ENCODE measurements at regions not wholly inside any gene's neighbourhood (a gene's known extent, or its start where the extent isn't known, plus 50 kb on each side); places are given as distances from the start of the nearest gene placed in this dataset.

GRCh38 chr3:3346556-3346955, 167.1 kb upstream of the CRBN start:
- no peaks in the 10 kb centered on the region for H3K9me3 ChIP-seq (ENCODE audit: control insufficient read depth, insufficient read depth, low read length)
- no peaks in the 10 kb centered on the region for H3K4me1 ChIP-seq (ENCODE audit: control insufficient read depth, insufficient read depth, low read length)
- no CpG with 5 or more reads among the region's 2 CpGs for WGBS (ENCODE audit: insufficient coverage)
- DNase-seq (ENCODE audit: low read depth in 4 of 6, low spot score in 6 of 6): peak in 1 of 6 donors; percentile 33
- H3K27me3 ChIP-seq (ENCODE audit: control insufficient read depth, insufficient read depth, low read length): no peaks in the 10 kb centered on the region
- H3K4me3 ChIP-seq (ENCODE audit: low read depth, low read length): no peak overlapping the region
- H3K36me3 ChIP-seq (ENCODE audit: control insufficient read depth, insufficient read depth, low read length): no peaks in the 10 kb centered on the region
- no peak overlapping the region for H3K27ac ChIP-seq (ENCODE audit: low read depth, low read length)

- WGBS (ENCODE audit: insufficient coverage): no CpG with 5 or more reads among the region's 2 CpGs
- no peak overlapping the region for H3K4me3 ChIP-seq (ENCODE audit: low read depth, low read length)
- no peak overlapping the region for H3K27ac ChIP-seq (ENCODE audit: low read depth, low read length)
- H3K36me3 ChIP-seq (ENCODE audit: control insufficient read depth, insufficient read depth, low read length): no peaks in the 10 kb centered on the region
- H3K4me1 ChIP-seq (ENCODE audit: control insufficient read depth, insufficient read depth, low read length): no peaks in the 10 kb centered on the region
- DNase-seq (ENCODE audit: low read depth in 4 of 6, low spot score in 6 of 6): no peak
- H3K9me3 ChIP-seq (ENCODE audit: control insufficient read depth, insufficient read depth, low read length): no peaks in the 10 kb centered on the region
- no peaks in the 10 kb centered on the region for H3K27me3 ChIP-seq (ENCODE audit: control insufficient read depth, insufficient read depth, low read length)
Observed at GRCh38 chr3:3342141-3342540, 162.7 kb upstream of the CRBN start.

GRCh38 chr3:3340965-3341895, 161.7 kb upstream of the CRBN start:
- Histone ChIP-seq H3K27ac (ENCODE audit: low read depth, low read length) (no peak overlapping the region), H3K4me3 (ENCODE audit: low read depth, low read length) (no peak overlapping the region), H3K9me3 (ENCODE audit: control insufficient read depth, insufficient read depth, low read length) (no peaks in the 10 kb centered on the region), H3K36me3 (ENCODE audit: control insufficient read depth, insufficient read depth, low read length) (no peaks in the 10 kb centered on the region), H3K27me3 (ENCODE audit: control insufficient read depth, insufficient read depth, low read length) (no peaks in the 10 kb centered on the region), H3K4me1 (ENCODE audit: control insufficient read depth, insufficient read depth, low read length) (no peaks in the 10 kb centered on the region)
- 100% methylated on average over 1 of the region's 6 CpGs for WGBS (ENCODE audit: insufficient coverage)
- DNase-seq (ENCODE audit: low read depth in 4 of 6, low spot score in 6 of 6): no peak

- H3K9me3 ChIP-seq (ENCODE audit: control insufficient read depth, insufficient read depth, low read length): no peaks in the 10 kb centered on the region
- no peak overlapping the region for H3K27ac ChIP-seq (ENCODE audit: low read depth, low read length)
- peak in 1 of 6 donors; percentile 42 for DNase-seq (ENCODE audit: low read depth in 4 of 6, low spot score in 6 of 6)
- no peaks in the 10 kb centered on the region for H3K27me3 ChIP-seq (ENCODE audit: control insufficient read depth, insufficient read depth, low read length)
- H3K4me3 ChIP-seq (ENCODE audit: low read depth, low read length): no peak overlapping the region
- H3K36me3 ChIP-seq (ENCODE audit: control insufficient read depth, insufficient read depth, low read length): no peaks in the 10 kb centered on the region
- no CpG with 5 or more reads among the region's 4 CpGs for WGBS (ENCODE audit: insufficient coverage)
- no peaks in the 10 kb centered on the region for H3K4me1 ChIP-seq (ENCODE audit: control insufficient read depth, insufficient read depth, low read length)
Observed at GRCh38 chr3:3340526-3340925, 161.0 kb upstream of the CRBN start.

- DNase-seq (ENCODE audit: low read depth in 4 of 6, low spot score in 6 of 6): no peak
- Histone ChIP-seq H3K36me3 (ENCODE audit: control insufficient read depth, insufficient read depth, low read length) (no peaks in the 10 kb centered on the region), H3K9me3 (ENCODE audit: control insufficient read depth, insufficient read depth, low read length) (no peaks in the 10 kb centered on the region), H3K4me1 (ENCODE audit: control insufficient read depth, insufficient read depth, low read length) (no peaks in the 10 kb centered on the region), H3K27ac (ENCODE audit: low read depth, low read length) (no peak overlapping the region), H3K4me3 (ENCODE audit: low read depth, low read length) (no peak overlapping the region), H3K27me3 (ENCODE audit: control insufficient read depth, insufficient read depth, low read length) (no peaks in the 10 kb centered on the region)
- no CpG with 5 or more reads among the region's 1 CpG for WGBS (ENCODE audit: insufficient coverage)
Observed at GRCh38 chr3:3335903-3336302, 156.4 kb upstream of the CRBN start.

GRCh38 chr3:3334491-3334890, 155.0 kb upstream of the CRBN start:
- no peaks in the 10 kb centered on the region for H3K36me3 ChIP-seq (ENCODE audit: control insufficient read depth, insufficient read depth, low read length)
- peak in 1 of 6 donors; percentile 76 for DNase-seq (ENCODE audit: low read depth in 4 of 6, low spot score in 6 of 6)
- no peak overlapping the region for H3K4me3 ChIP-seq (ENCODE audit: low read depth, low read length)
- H3K9me3 ChIP-seq (ENCODE audit: control insufficient read depth, insufficient read depth, low read length): no peaks in the 10 kb centered on the region
- no peaks in the 10 kb centered on the region for H3K27me3 ChIP-seq (ENCODE audit: control insufficient read depth, insufficient read depth, low read length)
- 67% methylated on average over 2 of the region's 4 CpGs for WGBS (ENCODE audit: insufficient coverage)
- no peaks in the 10 kb centered on the region for H3K4me1 ChIP-seq (ENCODE audit: control insufficient read depth, insufficient read depth, low read length)
- no peak overlapping the region for H3K27ac ChIP-seq (ENCODE audit: low read depth, low read length)

- Histone ChIP-seq H3K4me1 (ENCODE audit: control insufficient read depth, insufficient read depth, low read length) (no peaks in the 10 kb centered on the region), H3K9me3 (ENCODE audit: control insufficient read depth, insufficient read depth, low read length) (no peaks in the 10 kb centered on the region), H3K27me3 (ENCODE audit: control insufficient read depth, insufficient read depth, low read length) (no peaks in the 10 kb centered on the region), H3K4me3 (ENCODE audit: low read depth, low read length) (no peak overlapping the region), H3K27ac (ENCODE audit: low read depth, low read length) (no peak overlapping the region), H3K36me3 (ENCODE audit: control insufficient read depth, insufficient read depth, low read length) (no peaks in the 10 kb centered on the region)
- no peak for DNase-seq (ENCODE audit: low read depth in 4 of 6, low spot score in 6 of 6)
- 100% methylated on average over 1 of the region's 2 CpGs for WGBS (ENCODE audit: insufficient coverage)
Observed at GRCh38 chr3:3333571-3333970, 154.1 kb upstream of the CRBN start.

- Histone ChIP-seq H3K4me1 (ENCODE audit: control insufficient read depth, insufficient read depth, low read length) (no peaks in the 10 kb centered on the region), H3K36me3 (ENCODE audit: control insufficient read depth, insufficient read depth, low read length) (no peaks in the 10 kb centered on the region), H3K9me3 (ENCODE audit: control insufficient read depth, insufficient read depth, low read length) (no peaks in the 10 kb centered on the region), H3K27ac (ENCODE audit: low read depth, low read length) (no peak overlapping the region), H3K4me3 (ENCODE audit: low read depth, low read length) (no peak overlapping the region), H3K27me3 (ENCODE audit: control insufficient read depth, insufficient read depth, low read length) (no peaks in the 10 kb centered on the region)
- 67% methylated on average over 1 of the region's 3 CpGs for WGBS (ENCODE audit: insufficient coverage)
- DNase-seq (ENCODE audit: low read depth in 4 of 6, low spot score in 6 of 6): no peak
Observed at GRCh38 chr3:3316521-3316920, 137.0 kb upstream of the CRBN start.

- Histone ChIP-seq H3K4me3 (ENCODE audit: low read depth, low read length) (no peak overlapping the region), H3K9me3 (ENCODE audit: control insufficient read depth, insufficient read depth, low read length) (no peaks in the 10 kb centered on the region), H3K4me1 (ENCODE audit: control insufficient read depth, insufficient read depth, low read length) (no peaks in the 10 kb centered on the region), H3K36me3 (ENCODE audit: control insufficient read depth, insufficient read depth, low read length) (no peaks in the 10 kb centered on the region), H3K27me3 (ENCODE audit: control insufficient read depth, insufficient read depth, low read length) (no peaks in the 10 kb centered on the region), H3K27ac (ENCODE audit: low read depth, low read length) (no peak overlapping the region)
- no CpG with 5 or more reads among the region's 7 CpGs for WGBS (ENCODE audit: insufficient coverage)
- DNase-seq (ENCODE audit: low read depth in 4 of 6, low spot score in 6 of 6): peak in 1 of 6 donors; percentile 62
Observed at GRCh38 chr3:3315846-3316245, 136.4 kb upstream of the CRBN start.

GRCh38 chr3:3309887-3310286, 130.4 kb upstream of the CRBN start:
- Histone ChIP-seq H3K9me3 (ENCODE audit: control insufficient read depth, insufficient read depth, low read length) (no peaks in the 10 kb centered on the region), H3K27me3 (ENCODE audit: control insufficient read depth, insufficient read depth, low read length) (no peaks in the 10 kb centered on the region), H3K4me1 (ENCODE audit: control insufficient read depth, insufficient read depth, low read length) (no peaks in the 10 kb centered on the region), H3K36me3 (ENCODE audit: control insufficient read depth, insufficient read depth, low read length) (no peaks in the 10 kb centered on the region), H3K4me3 (ENCODE audit: low read depth, low read length) (no peak overlapping the region), H3K27ac (ENCODE audit: low read depth, low read length) (no peak overlapping the region)
- DNase-seq (ENCODE audit: low read depth in 4 of 6, low spot score in 6 of 6): peak in 2 of 6 donors; percentile 21 to 75
- 23% methylated on average over 2 of the region's 3 CpGs for WGBS (ENCODE audit: insufficient coverage)

Data from spinal cord (tissue), 9 donors.